GM12878 (cell line): ENCODE measurements at regions not wholly inside any gene's neighbourhood (a gene's known extent, or its start where the extent isn't known, plus 50 kb on each side); places are given as distances from the start of the nearest gene placed in this dataset.

Experiments
- ATAC-seq: fragments of 200-7000 bp; cut with Tn5 transposase; 3 replicates; pipeline ENCODE4 v1.9.1; 2020; ENCODE audit warnings: mild to moderate bottlenecking, moderate library complexity
- BruUV-seq: library from RNA; stranded (reverse); fragments of 400-500 nt; replicated peaks from 2 replicates; lab custom pipeline; 2021; lab: Mats Ljungman, UMichigan
- CTCF ChIA-PET: fragments of 300-600 bp; sonication (Branson Sonifier 250); formaldehyde crosslinking; extraction: SDS; loops from one replicate; lab custom pipeline; 2021; ENCODE audit warnings: inconsistent platforms; lab: Yijun Ruan, JAX
- POLR2A ChIA-PET: fragments of 350-600 bp; formaldehyde crosslinking; extraction: SDS; loops from one replicate; lab custom pipeline; 2021; ENCODE audit warnings: inconsistent platforms; lab: Charles Lee
- RAD21 ChIA-PET: fragments of 300-600 bp; sonication (Branson Sonifier 250); formaldehyde crosslinking; loops from one replicate; lab custom pipeline; 2023; ENCODE audit warnings: antibody characterized with exemption; ENCODE audit not compliant: unreplicated experiment; lab: Charles Lee
- SMC1A ChIA-PET: fragments of 300-600 bp; sonication (Branson Sonifier 250); formaldehyde crosslinking; loops from one replicate; lab custom pipeline; 2023; ENCODE audit not compliant: unreplicated experiment, uncharacterized antibody; lab: Charles Lee
- DNase-seq: peaks from one replicate; pipeline ENCODE4 v3.0.0-alpha.2; 2011; ENCODE audit warnings: low read depth, low spot score
- FAIRE-seq: peaks from 3 replicates; lab custom pipeline; 2011; peaks lifted over from hg19 to GRCh38; lab: Jason Lieb, UNC
- H2AFZ ChIP-seq: 2 replicates; pipeline ENCODE4 v1.6.0; 2011; ENCODE audit warnings: low read depth, low read length, control low read depth; ENCODE audit not compliant: control insufficient read depth
- H3K27ac ChIP-seq: 2 replicates; pipeline ENCODE4 v1.5.1; 2011; ENCODE audit warnings: control low read depth; ENCODE audit not compliant: control insufficient read depth, insufficient read depth
- H3K27me3 ChIP-seq, 2 experiments: replicated peaks in 1 of 2; 2 replicates each; pipeline versions ENCODE4 v1.6.0 to v1.6.1; 2011; ENCODE audit warnings: low read length in 1 of 2; ENCODE audit not compliant: control insufficient read depth in 2 of 2, insufficient read depth in 2 of 2
- H3K36me3 ChIP-seq, 2 experiments: 2 replicates each; pipeline ENCODE4 v1.5.1; 2011; ENCODE audit warnings: low read length in 1 of 2; ENCODE audit not compliant: control insufficient read depth in 2 of 2, insufficient read depth in 2 of 2
- H3K4me1 ChIP-seq: 2 replicates; pipeline ENCODE4 v1.6.1; 2011; ENCODE audit warnings: mild to moderate bottlenecking, low read length, moderate library complexity, mixed read lengths; ENCODE audit not compliant: control insufficient read depth, insufficient read depth
- H3K4me2 ChIP-seq: 2 replicates; pipeline ENCODE4 v1.6.0; 2011; ENCODE audit warnings: control low read depth; ENCODE audit not compliant: control insufficient read depth, insufficient read depth
- H3K4me3 ChIP-seq: fragments of 200-600 bp; sonication (generic); 2 replicates; pipeline ENCODE4 v1.5.1; 2016
- H3K79me2 ChIP-seq: 2 replicates; pipeline ENCODE4 v1.6.0; 2011; ENCODE audit warnings: low read length; ENCODE audit not compliant: control insufficient read depth, insufficient read depth
- H3K9ac ChIP-seq: 2 replicates; pipeline ENCODE4 v1.8.0; 2011; ENCODE audit warnings: low read length, control low read depth, mixed read lengths; ENCODE audit not compliant: control insufficient read depth, insufficient read depth
- H3K9me3 ChIP-seq: replicated peaks from 3 replicates; pipeline ENCODE4 v1.5.1; 2011; ENCODE audit warnings: mild to moderate bottlenecking, low read length; ENCODE audit not compliant: control insufficient read depth, insufficient read depth
- H4K20me1 ChIP-seq: 2 replicates; pipeline ENCODE4 v1.6.0; 2011; ENCODE audit not compliant: control insufficient read depth, insufficient read depth
- BHLHE40 ChIP-seq, 2 experiments: fragments of 450-650 bp in 1 of 2; IDR thresholded peaks; 2 replicates each; pipeline ENCODE4 v1.6.1; 2011 to 2017; ENCODE audit warnings: low read depth in 2 of 2, borderline replicate concordance in 1 of 2, improper control_type of control experiment in 1 of 2, low read length in 1 of 2, mild to moderate bottlenecking in 1 of 2
- BRCA1 ChIP-seq: IDR thresholded peaks from 2 replicates; pipeline ENCODE4 v1.6.1; 2011; ENCODE audit warnings: low read depth, low read length, improper control_type of control experiment
- CTCF ChIP-seq, 3 experiments: IDR thresholded peaks in 2 of 3; conservative IDR thresholded peaks in 1 of 3; 2 replicates each; pipeline ENCODE4 v1.5.1; 2011; ENCODE audit warnings: low read depth in 3 of 3, low read length in 3 of 3, mild to moderate bottlenecking in 3 of 3, control low read depth in 2 of 3, moderate library complexity in 2 of 3, inconsistent platforms in 1 of 3, mixed read lengths in 1 of 3; ENCODE audit not compliant: control insufficient read depth in 2 of 3, insufficient read depth in 1 of 3; ENCODE audit errors: extremely low read depth in 1 of 3
- ESRRA ChIP-seq: IDR thresholded peaks from 2 replicates; pipeline ENCODE4 v1.6.1; 2012; ENCODE audit warnings: mild to moderate bottlenecking, low read length, improper control_type of control experiment
- FOXM1 ChIP-seq: IDR thresholded peaks from 2 replicates; pipeline ENCODE4 v1.6.1; 2012; ENCODE audit warnings: low read depth, mild to moderate bottlenecking, inconsistent platforms, low read length, moderate library complexity
- HDGF ChIP-seq: fragments of 450-650 bp; IDR thresholded peaks from 2 replicates; pipeline ENCODE4 v1.6.1; 2016; ENCODE audit warnings: antibody characterized with exemption
- JUNB ChIP-seq: IDR thresholded peaks from 2 replicates; pipeline ENCODE4 v1.6.1; 2016; ENCODE audit warnings: antibody characterized with exemption, mild to moderate bottlenecking
- LARP7 ChIP-seq: fragments of 450-650 bp; IDR thresholded peaks from 2 replicates; pipeline ENCODE4 v1.6.1; 2017; ENCODE audit warnings: mild to moderate bottlenecking
- NFIC ChIP-seq: IDR thresholded peaks from 2 replicates; pipeline ENCODE4 v1.6.1; 2012; ENCODE audit warnings: low read depth, mild to moderate bottlenecking, inconsistent platforms, low read length, moderate library complexity
- NRF1 ChIP-seq: conservative IDR thresholded peaks from 2 replicates; pipeline ENCODE4 v1.6.1; 2011; ENCODE audit warnings: mild to moderate bottlenecking, low read depth, low read length, improper control_type of control experiment
- RAD21 ChIP-seq: IDR thresholded peaks from 2 replicates; pipeline ENCODE4 v1.6.1; 2011; ENCODE audit warnings: mild to moderate bottlenecking, low read depth, low read length, moderate library complexity; ENCODE audit not compliant: insufficient read depth
- SREBF2 ChIP-seq: IDR thresholded peaks from 2 replicates; pipeline ENCODE4 v1.6.1; 2012; ENCODE audit warnings: mild to moderate bottlenecking, low read length
- USF1 ChIP-seq: IDR thresholded peaks from 2 replicates; pipeline ENCODE4 v1.6.1; 2011; ENCODE audit warnings: borderline replicate concordance, low read depth, mild to moderate bottlenecking, moderate library complexity, mixed read lengths, low read length; ENCODE audit not compliant: insufficient read depth; ENCODE audit errors: extremely low read length
- ZBTB11 ChIP-seq: fragments of 450-650 bp; formaldehyde crosslinking; IDR thresholded peaks from 2 replicates; pipeline ENCODE4 v1.5.0; 2022; ENCODE audit warnings: mild to moderate bottlenecking, missing genetic modification characterization
- ZNF217 ChIP-seq: fragments of 450-650 bp; IDR thresholded peaks from 2 replicates; pipeline ENCODE4 v1.6.1; 2017; ENCODE audit warnings: antibody characterized with exemption, mild to moderate bottlenecking
- ZNF592 ChIP-seq: fragments of 450-650 bp; IDR thresholded peaks from 2 replicates; pipeline ENCODE4 v1.6.1; 2017; ENCODE audit warnings: mild to moderate bottlenecking, moderate library complexity
- WGBS: methylation state at CpG from one replicate; pipeline ENCODE4 v1.1.6; 2016; ENCODE audit warnings: low lambda C conversion rate; ENCODE audit not compliant: insufficient replicate concordance, insufficient coverage; ENCODE audit errors: missing lambda C conversion rate; 5-methylcytosine and 5-hydroxymethylcytosine counted together
- in situ Hi-C: fragments of 300-500 bp; cut with MboI; formaldehyde crosslinking; loops from 9 replicates; pipeline ENCODE4 v1.14.3; 2018; ENCODE audit warnings: mixed read lengths
- intact Hi-C: fragments of 100-400 bp; cut with micrococcal nuclease; formaldehyde crosslinking; loops from one replicate; pipeline ENCODE4 v1.14.2; 2022; ENCODE audit not compliant: unreplicated experiment

GRCh38 chr2:236766850-236767249 is 197.2 kb downstream of the ACKR3 start:
- H4K20me1 ChIP-seq = no peaks in the 10 kb centered on the region
- H3K9ac ChIP-seq = no peak overlapping the region
- ATAC-seq (no peak), DNase-seq (no peak), FAIRE-seq (no peak)
- ChIA-PET POLR2A (no interaction called here), RAD21 (no interaction called here), SMC1A (no interaction called here), CTCF (no interaction called here)
- H2AFZ ChIP-seq = no peak overlapping the region
- intact Hi-C loops = no loop called here
- H3K27ac ChIP-seq = no peak overlapping the region
- H3K36me3 ChIP-seq = no peaks in the 10 kb centered on the region
- H3K4me1 ChIP-seq = no peaks in the 10 kb centered on the region
- H3K4me2 ChIP-seq = no peak overlapping the region
- H3K79me2 ChIP-seq = no peaks in the 10 kb centered on the region
- H3K27me3 ChIP-seq = no peaks in the 10 kb centered on the region; a peak in 2 of 4 replicates
- no peak overlapping the region for H3K4me3 ChIP-seq
- in situ Hi-C loops = no loop called here
- no peaks in the 10 kb centered on the region for H3K9me3 ChIP-seq
- BruUV-seq = no TSS peak
- WGBS = 73% methylated on average over 2 of the region's 2 CpGs
- TF ChIP-seq RAD21 = no peak
- TF ChIP-seq NFIC = no peak
- TF ChIP-seq ZNF217 = no peak
- no peak for TF ChIP-seq HDGF
- no peak for TF ChIP-seq CTCF (IDR thresholded peaks at IDR 0.05 in 2 of 3, conservative IDR thresholded peaks at IDR 0.05 in 1 of 3; ENCODE audit: control insufficient read depth in 2 of 3, extremely low read depth in 1 of 3, insufficient read depth in 1 of 3, low read depth in 3 of 3, low read length in 3 of 3)
- TF ChIP-seq BHLHE40 (IDR thresholded peaks at IDR 0.05; ENCODE audit: borderline replicate concordance in 1 of 2, low read depth in 2 of 2, low read length in 1 of 2) = no peak
- no peak for TF ChIP-seq ESRRA
- no peak for TF ChIP-seq SREBF2
- no peak for TF ChIP-seq USF1
- TF ChIP-seq NRF1 = no peak
- no peak for TF ChIP-seq FOXM1
- no peak for TF ChIP-seq ZBTB11
- no peak for TF ChIP-seq BRCA1
- TF ChIP-seq JUNB = no peak
- TF ChIP-seq LARP7 = no peak
- no peak for TF ChIP-seq ZNF592
